H1 (cell line): ENCODE measurements at regions not wholly inside any gene's neighbourhood (a gene's known extent, or its start where the extent isn't known, plus 50 kb on each side); places are given as distances from the start of the nearest gene placed in this dataset.

Source experiments
- CTCF ChIA-PET: fragments of 300-600 bp; sonication (Branson Sonifier 250); formaldehyde crosslinking; loops from one replicate; lab custom pipeline; 2021; ENCODE audit not compliant: partially characterized antibody; lab: Charles Lee
- POLR2A ChIA-PET: fragments of 300-600 bp; sonication (Branson Sonifier 250); formaldehyde crosslinking; loops from one replicate; lab custom pipeline; 2021; ENCODE audit warnings: inconsistent platforms; ENCODE audit not compliant: partially characterized antibody; lab: Charles Lee
- DNase-seq, 2 experiments: peaks; one replicate each; pipeline versions ENCODE4 v3.0.0 to v3.0.0-alpha.2; 2010 to 2022; ENCODE audit warnings: low spot score in 2 of 2, low read depth in 1 of 2, mixed read lengths in 1 of 2
- FAIRE-seq: peaks from 2 replicates; lab custom pipeline; 2011; peaks lifted over from hg19 to GRCh38; lab: Jason Lieb, UNC
- H2AFZ ChIP-seq: 2 replicates; pipeline ENCODE4 v1.8.1; 2012; ENCODE audit warnings: low read length, inconsistent platforms
- H2AK5ac ChIP-seq: 2 replicates; pipeline ENCODE4 v1.6.1; 2013; ENCODE audit warnings: low read depth, low read length
- H2BK120ac ChIP-seq: replicated peaks from 2 replicates; pipeline ENCODE3; 2013; ENCODE audit warnings: low read depth, low read length, inconsistent platforms
- H2BK12ac ChIP-seq: 2 replicates; pipeline ENCODE4 v1.6.1; 2013; ENCODE audit warnings: low read depth, low read length
- H2BK15ac ChIP-seq: 2 replicates; pipeline ENCODE4 v1.6.1; 2013; ENCODE audit warnings: low read length
- H2BK20ac ChIP-seq: 2 replicates; pipeline ENCODE4 v1.6.1; 2013; ENCODE audit warnings: low read length
- H2BK5ac ChIP-seq: 2 replicates; pipeline ENCODE4 v1.6.1; 2013; ENCODE audit warnings: low read depth, low read length
- H3K14ac ChIP-seq: 2 replicates; pipeline ENCODE4 v1.6.1; 2013; ENCODE audit warnings: inconsistent platforms; ENCODE audit not compliant: insufficient read length
- H3K18ac ChIP-seq: 2 replicates; pipeline ENCODE4 v1.6.1; 2013; ENCODE audit warnings: low read length; ENCODE audit errors: extremely low read depth
- H3K23ac ChIP-seq: 2 replicates; pipeline ENCODE4 v1.6.1; 2013; ENCODE audit warnings: inconsistent platforms; ENCODE audit not compliant: insufficient read length
- H3K23me2 ChIP-seq: 2 replicates; pipeline ENCODE4 v1.6.1; 2013; ENCODE audit warnings: low read depth, low read length
- H3K27ac ChIP-seq: 2 replicates; pipeline ENCODE4 v1.6.1; 2011; ENCODE audit warnings: low read depth, low read length, inconsistent platforms
- H3K27me3 ChIP-seq, 4 experiments: replicated peaks in 1 of 4; 1 replicate in 1 of 4; 2 replicates in 3 of 4; pipeline versions ENCODE4 v1.6.1 to v1.8.1; 2011 to 2013; ENCODE audit warnings: low read length in 3 of 4, mild to moderate bottlenecking in 3 of 4, inconsistent platforms in 2 of 4, mixed read lengths in 2 of 4, moderate library complexity in 1 of 4; ENCODE audit not compliant: control insufficient read depth in 3 of 4, insufficient read depth in 3 of 4; ENCODE audit errors: extremely low read depth in 1 of 4
- H3K36me3 ChIP-seq, 4 experiments: 2 replicates each; pipeline versions ENCODE4 v1.6.1 to v1.8.1; 2011 to 2013; ENCODE audit warnings: mild to moderate bottlenecking in 4 of 4, low read length in 3 of 4, moderate library complexity in 2 of 4, control low read depth in 1 of 4, inconsistent platforms in 1 of 4; ENCODE audit not compliant: insufficient read depth in 4 of 4, control insufficient read depth in 2 of 4
- H3K4ac ChIP-seq: replicated peaks from 2 replicates; pipeline ENCODE3; 2013; ENCODE audit warnings: low read length, low read depth, mixed read lengths, inconsistent platforms; ENCODE audit not compliant: insufficient read length
- H3K4me1 ChIP-seq, 4 experiments: replicated peaks in 1 of 4; 1 replicate in 1 of 4; 2 replicates in 3 of 4; pipeline versions ENCODE4 v1.6.1 to v1.8.1; 2011 to 2013; ENCODE audit warnings: low read length in 3 of 4, inconsistent platforms in 2 of 4, mixed read lengths in 1 of 4; ENCODE audit not compliant: insufficient read depth in 4 of 4, control insufficient read depth in 3 of 4
- H3K4me2 ChIP-seq, 2 experiments: 2 replicates each; pipeline versions ENCODE4 v1.6.1 to v1.8.1; 2011 to 2013; ENCODE audit warnings: low read depth in 2 of 2, low read length in 2 of 2, control low read depth in 1 of 2, inconsistent platforms in 1 of 2, mild to moderate bottlenecking in 1 of 2; ENCODE audit not compliant: insufficient read depth in 1 of 2
- H3K4me3 ChIP-seq, 4 experiments: fragments of 200-600, 300-600 bp in 1 of 4; sonication (generic), shearing (Covaris generic), sonication (Bioruptor Twin) in 1 of 4; 2 replicates each; pipeline versions ENCODE4 v1.5.1 to v1.8.1; 2011 to 2016; ENCODE audit warnings: low read length in 4 of 4, low read depth in 3 of 4, control low read depth in 2 of 4, inconsistent platforms in 2 of 4, mild to moderate bottlenecking in 2 of 4, mixed read lengths in 1 of 4, moderate library complexity in 1 of 4; ENCODE audit not compliant: insufficient read depth in 2 of 4; ENCODE audit errors: extremely low read depth in 1 of 4
- H3K56ac ChIP-seq: replicated peaks from 2 replicates; pipeline ENCODE3; 2013; ENCODE audit warnings: low read depth, mild to moderate bottlenecking, mixed read lengths, low read length, inconsistent platforms; ENCODE audit not compliant: insufficient read length
- H3K79me1 ChIP-seq: 2 replicates; pipeline ENCODE4 v1.6.1; 2013; ENCODE audit warnings: low read depth, low read length, control low read depth
- H3K79me2 ChIP-seq, 2 experiments: 2 replicates each; pipeline versions ENCODE4 v1.6.1 to v1.8.1; 2012 to 2013; ENCODE audit warnings: low read length in 2 of 2, mild to moderate bottlenecking in 2 of 2, inconsistent platforms in 1 of 2; ENCODE audit not compliant: insufficient read depth in 2 of 2, control insufficient read depth in 1 of 2
- H3K9ac ChIP-seq, 4 experiments: replicated peaks in 1 of 4; 1 replicate in 1 of 4; 2 replicates in 3 of 4; pipeline versions ENCODE4 v1.6.1 to v1.8.1; 2011 to 2013; ENCODE audit warnings: low read depth in 3 of 4, low read length in 3 of 4, control low read depth in 2 of 4, mild to moderate bottlenecking in 2 of 4, moderate library complexity in 2 of 4, inconsistent platforms in 1 of 4; ENCODE audit errors: extremely low read depth in 1 of 4
- H3K9me3 ChIP-seq, 2 experiments: 2 replicates each; pipeline versions ENCODE4 v1.6.1 to v1.8.1; 2012 to 2013; ENCODE audit warnings: mild to moderate bottlenecking in 2 of 2, moderate library complexity in 2 of 2, control low read depth in 1 of 2, inconsistent platforms in 1 of 2, low read depth in 1 of 2, low read length in 1 of 2, mixed read lengths in 1 of 2; ENCODE audit not compliant: insufficient read depth in 2 of 2
- H4K20me1 ChIP-seq, 2 experiments: replicated peaks in 1 of 2; 2 replicates each; pipeline versions ENCODE3 to v1.8.1; 2011 to 2013; ENCODE audit warnings: inconsistent platforms in 2 of 2, low read length in 2 of 2, mild to moderate bottlenecking in 1 of 2; ENCODE audit not compliant: insufficient read depth in 2 of 2, control insufficient read depth in 1 of 2
- H4K5ac ChIP-seq: 2 replicates; pipeline ENCODE4 v1.6.1; 2013; ENCODE audit warnings: low read length, low read depth, mixed read lengths, inconsistent platforms; ENCODE audit not compliant: insufficient read length
- H4K8ac ChIP-seq: 2 replicates; pipeline ENCODE4 v1.8.0; 2013; ENCODE audit warnings: mild to moderate bottlenecking, moderate library complexity, low read length, inconsistent platforms; ENCODE audit not compliant: insufficient read depth; ENCODE audit errors: extremely low read depth
- H4K91ac ChIP-seq: replicated peaks from 2 replicates; pipeline ENCODE3; 2013; ENCODE audit warnings: low read length, mixed read lengths, inconsistent platforms; ENCODE audit not compliant: insufficient read length
- ATF3 ChIP-seq: IDR thresholded peaks from 2 replicates; pipeline ENCODE4 v1.6.1; 2011; ENCODE audit warnings: low read depth, mild to moderate bottlenecking, low read length; ENCODE audit not compliant: insufficient read depth
- CHD1 ChIP-seq: IDR thresholded peaks from 2 replicates; pipeline ENCODE4 v1.6.1; 2012; ENCODE audit warnings: low read depth, low read length, improper control_type of control experiment
- GABPA ChIP-seq: IDR thresholded peaks from 2 replicates; pipeline ENCODE4 v1.6.1; 2011; ENCODE audit warnings: mild to moderate bottlenecking, low read length, moderate library complexity, borderline replicate concordance; ENCODE audit not compliant: insufficient read depth
- HDAC2 ChIP-seq, 2 experiments: fragments of 300-600 bp in 1 of 2; sonication (generic) in 1 of 2; IDR thresholded peaks; 2 replicates each; pipeline ENCODE4 v1.6.1; 2011 to 2012; ENCODE audit warnings: low read depth in 2 of 2, low read length in 2 of 2, mild to moderate bottlenecking in 2 of 2, moderate library complexity in 2 of 2, borderline replicate concordance in 1 of 2, inconsistent platforms in 1 of 2
- MAX ChIP-seq: IDR thresholded peaks from 2 replicates; pipeline ENCODE4 v1.6.1; 2012; ENCODE audit warnings: inconsistent platforms
- POLR2AphosphoS5 ChIP-seq: IDR thresholded peaks from 2 replicates; pipeline ENCODE4 v1.6.1; 2011; ENCODE audit warnings: low read depth, low read length
- SAP30 ChIP-seq: fragments of 300-600 bp; sonication (generic); IDR thresholded peaks from 2 replicates; pipeline ENCODE4 v1.7.1; 2012; ENCODE audit warnings: low read length, moderate library complexity, mild to moderate bottlenecking, inconsistent platforms; ENCODE audit not compliant: insufficient read depth, insufficient replicate concordance
- SIN3A ChIP-seq, 2 experiments: IDR thresholded peaks in 1 of 2; conservative IDR thresholded peaks in 1 of 2; 2 replicates each; pipeline ENCODE4 v1.6.1; 2011 to 2012; ENCODE audit warnings: low read length in 2 of 2, improper control_type of control experiment in 1 of 2, low read depth in 1 of 2, mild to moderate bottlenecking in 1 of 2
- SP2 ChIP-seq: IDR thresholded peaks from 2 replicates; pipeline ENCODE4 v1.6.1; 2012; ENCODE audit warnings: mild to moderate bottlenecking, low read length, inconsistent platforms
- SP4 ChIP-seq: IDR thresholded peaks from 2 replicates; pipeline ENCODE4 v1.6.1; 2012; ENCODE audit warnings: low read length, inconsistent platforms
- SUZ12 ChIP-seq: fragments of 200-600 bp; sonication (generic); IDR thresholded peaks from 2 replicates; pipeline ENCODE4 v1.6.1; 2012; ENCODE audit warnings: mild to moderate bottlenecking, inconsistent platforms, low read length, moderate library complexity, mixed read lengths
- TAF7 ChIP-seq: optimal IDR thresholded peaks from 2 replicates; pipeline ENCODE3; 2011; ENCODE audit warnings: low read depth, mild to moderate bottlenecking, inconsistent platforms, low read length, moderate library complexity, borderline replicate concordance
- TCF12 ChIP-seq: IDR thresholded peaks from 2 replicates; pipeline ENCODE4 v1.6.1; 2011; ENCODE audit warnings: low read depth, mild to moderate bottlenecking, low read length
- WGBS, 2 experiments: shearing (Covaris generic) in 1 of 2; methylation state at CpG; one replicate each; pipeline versions ENCODE4 v1.1.6 to v1.1.7; 2013 to 2015; ENCODE audit warnings: low lambda C conversion rate in 2 of 2, mixed read lengths in 2 of 2, inconsistent platforms in 1 of 2, low coverage in 1 of 2, missing lambda C conversion rate in 1 of 2; ENCODE audit not compliant: insufficient replicate concordance in 2 of 2, insufficient coverage in 1 of 2, insufficient read length in 1 of 2; ENCODE audit errors: extremely low coverage in 1 of 2, missing lambda C conversion rate in 1 of 2; 5-methylcytosine and 5-hydroxymethylcytosine counted together

GRCh38 chr14:34222122-34222521 is 239.9 kb downstream of the SPTSSA start:
- POLR2A ChIA-PET, result no interaction called here
- TF ChIP-seq ATF3 (no peak), HDAC2 (IDR thresholded peaks at IDR 0.05; ENCODE audit: borderline replicate concordance in 1 of 2, low read depth in 2 of 2, low read length in 2 of 2) (no peak), SAP30 (no peak), MAX (no peak), TCF12 (no peak), SP2 (no peak), SP4 (no peak), CHD1 (no peak), SUZ12 (no peak), GABPA (no peak), TAF7 (no peak), SIN3A (conservative IDR thresholded peaks at IDR 0.05 in 1 of 2, IDR thresholded peaks at IDR 0.05 in 1 of 2; ENCODE audit: low read depth in 1 of 2, low read length in 2 of 2) (no peak), POLR2AphosphoS5 (no peak)

More at GRCh38 chr14:34222122-34222521, 239.9 kb downstream of the SPTSSA start:
- Histone ChIP-seq H4K20me1 (no peaks in the 10 kb centered on the region), H2AK5ac (no peak overlapping the region), H2BK120ac (no peak overlapping the region), H3K27ac (no peak overlapping the region), H3K79me2 (no peaks in the 10 kb centered on the region), H2BK15ac (no peak overlapping the region), H2AFZ (no peak overlapping the region), H3K4ac (no peak overlapping the region), H2BK5ac (no peak overlapping the region), H3K4me3 (no peak overlapping the region), H3K18ac (no peak overlapping the region), H3K79me1 (no peaks in the 10 kb centered on the region; the same call in 1 of the 2 replicates), H3K27me3 (no peaks in the 10 kb centered on the region), H4K8ac (no peak overlapping the region), H3K4me2 (no peak overlapping the region), H4K5ac (no peak overlapping the region), H3K36me3 (no peaks in the 10 kb centered on the region), H3K56ac (no peak overlapping the region), H2BK12ac (no peak overlapping the region), H3K4me1 (peaks cover 0 to 6% (median 0%) of the 10 kb centered on the region in 4 experiments; a peak in 2 of 7 replicates), H3K23me2 (no peaks in the 10 kb centered on the region), H3K9ac (no peak overlapping the region), H3K14ac (no peak overlapping the region), H3K9me3 (no peaks in the 10 kb centered on the region), H4K91ac (no peak overlapping the region), H2BK20ac (no peak overlapping the region), H3K23ac (no peak overlapping the region)
- FAIRE-seq (no peak), DNase-seq (no peak)
- whole genome bisulfite sequencing, 2 experiments, result 88% methylated on average over 3 of the region's 3 CpGs; no CpG with 5 or more reads in 1 of the 2 experiments
- CTCF ChIA-PET, result interaction anchor here (0.9 to 1.1 kb wide), 4 partner anchors 14 to 381 kb away, joined by 3 read pairs; no protein-coding TSS in a partner anchor
